ENCODE measurements at regions not wholly inside any gene's neighbourhood (a gene's known extent, or its start where the extent isn't known, plus 50 kb on each side); places are given as distances from the start of the nearest gene placed in this dataset.

DNA sequence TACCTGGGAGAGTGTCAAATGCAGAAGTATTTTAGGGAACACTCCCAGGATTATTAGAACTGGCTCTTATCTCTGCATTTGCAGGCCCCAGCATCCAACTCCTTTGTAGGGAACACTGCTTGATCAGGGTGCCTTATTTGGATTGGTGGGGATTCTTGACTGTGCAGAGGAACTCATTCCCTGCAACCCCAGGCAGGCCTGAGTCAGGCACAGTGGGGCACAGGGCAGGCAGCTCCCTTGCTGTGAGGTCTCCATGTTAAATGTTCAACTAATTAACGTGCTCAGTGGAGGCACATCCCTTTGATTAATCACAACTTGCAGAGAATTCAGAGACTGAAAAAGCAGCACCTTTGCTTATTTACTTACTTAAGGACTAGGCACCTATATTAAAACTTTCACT lies 102.3 kb upstream of the TENM4 start:
- DNase-seq, result no peak
- H3K4me1 Mint-ChIP-seq (ENCODE audit: low read depth), result no peaks in the 10 kb centered on the region
- no peak for ATAC-seq
- no peak overlapping the region for H3K27ac Mint-ChIP-seq
- no peaks in the 10 kb centered on the region for H3K36me3 Mint-ChIP-seq (ENCODE audit: low read depth)
- H3K4me3 Mint-ChIP-seq, result no peak overlapping the region
- no peaks in the 10 kb centered on the region for H3K27me3 Mint-ChIP-seq (ENCODE audit: low read depth)
- ChIA-PET POLR2A (no interaction called here), CTCF (no interaction called here)
- no peaks in the 10 kb centered on the region for H3K9me3 Mint-ChIP-seq (ENCODE audit: insufficient read depth)

- Mint-ChIP-seq H3K27ac (no peak overlapping the region), H3K27me3 (ENCODE audit: low read depth) (no peaks in the 10 kb centered on the region), H3K4me1 (ENCODE audit: low read depth) (no peaks in the 10 kb centered on the region), H3K9me3 (ENCODE audit: insufficient read depth) (peaks cover 2% of the 10 kb centered on the region), H3K36me3 (ENCODE audit: low read depth) (no peaks in the 10 kb centered on the region), H3K4me3 (no peak overlapping the region)
- no peak for DNase-seq
- POLR2A ChIA-PET, result no interaction called here
- no peak for ATAC-seq
- CTCF ChIA-PET, result no interaction called here
These were observed 100.6 kb upstream of the TENM4 start for GRCh38 chr11:79541466-79541865.

DNA sequence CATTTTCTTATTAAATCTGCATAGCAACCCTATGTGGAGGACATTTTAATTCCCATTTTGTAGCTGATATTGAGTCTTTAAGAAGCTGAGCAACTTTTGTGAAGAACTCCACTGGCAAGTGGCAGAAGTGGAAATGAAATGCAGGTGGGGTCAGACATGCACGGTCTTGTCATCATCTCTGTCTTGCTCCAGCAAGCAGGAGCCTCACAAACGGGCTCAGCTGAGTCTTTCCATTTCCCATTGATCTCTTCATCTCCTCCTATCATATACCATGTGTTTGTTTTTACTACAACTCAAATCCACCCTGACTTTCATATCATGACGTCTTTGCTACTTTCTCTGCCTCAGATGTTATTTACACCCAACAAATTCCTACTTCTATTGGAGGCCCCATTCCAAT lies 97.9 kb upstream of the TENM4 start:
- Mint-ChIP-seq H3K9me3 (ENCODE audit: insufficient read depth) (peaks cover 4% of the 10 kb centered on the region), H3K4me1 (ENCODE audit: low read depth) (no peaks in the 10 kb centered on the region), H3K27me3 (ENCODE audit: low read depth) (no peaks in the 10 kb centered on the region), H3K36me3 (ENCODE audit: low read depth) (no peaks in the 10 kb centered on the region), H3K4me3 (no peak overlapping the region), H3K27ac (no peak overlapping the region)
- CTCF ChIA-PET, result no interaction called here
- ATAC-seq, result no peak
- DNase-seq, result no peak
- POLR2A ChIA-PET, result no interaction called here

- ChIA-PET POLR2A (no interaction called here), CTCF (no interaction called here)
- Mint-ChIP-seq H3K9me3 (ENCODE audit: insufficient read depth) (peaks cover 4% of the 10 kb centered on the region), H3K4me3 (no peak overlapping the region), H3K27me3 (ENCODE audit: low read depth) (no peaks in the 10 kb centered on the region), H3K27ac (no peak overlapping the region), H3K36me3 (ENCODE audit: low read depth) (no peaks in the 10 kb centered on the region), H3K4me1 (ENCODE audit: low read depth) (no peaks in the 10 kb centered on the region)
- DNase-seq (no peak), ATAC-seq (no peak)
These were observed 95.5 kb upstream of the TENM4 start for GRCh38 chr11:79536155-79536917.

GRCh38 chr11:79535606-79536005 lies 94.8 kb upstream of the TENM4 start:
- Mint-ChIP-seq H3K9me3 (ENCODE audit: insufficient read depth) (peaks cover 4% of the 10 kb centered on the region), H3K27ac (no peak overlapping the region), H3K36me3 (ENCODE audit: low read depth) (no peaks in the 10 kb centered on the region), H3K27me3 (ENCODE audit: low read depth) (no peaks in the 10 kb centered on the region), H3K4me1 (ENCODE audit: low read depth) (no peaks in the 10 kb centered on the region), H3K4me3 (no peak overlapping the region)
- ChIA-PET POLR2A (no interaction called here), CTCF (no interaction called here)
- ATAC-seq (no peak), DNase-seq (no peak)

DNA sequence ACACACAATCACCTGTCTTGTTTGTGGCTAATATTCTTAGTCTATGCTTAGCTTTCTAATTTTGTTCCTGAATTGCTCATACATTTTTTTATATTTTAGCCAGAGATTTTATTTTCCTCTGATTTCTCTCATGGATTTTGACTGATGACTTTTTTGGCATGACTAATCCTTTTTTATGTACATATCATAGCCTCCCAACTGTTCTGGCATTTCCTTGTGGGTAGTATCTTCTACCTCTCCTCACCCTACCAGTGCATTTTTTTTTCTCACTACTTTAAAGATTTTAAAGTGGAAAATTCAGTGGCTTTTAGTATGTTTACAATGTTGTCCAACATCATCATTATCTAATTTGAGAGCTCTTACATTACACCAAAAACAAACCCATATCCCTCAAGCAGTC lies 84.4 kb upstream of the TENM4 start:
- no peak for DNase-seq
- ChIA-PET CTCF (no interaction called here), POLR2A (no interaction called here)
- H3K27me3 Mint-ChIP-seq (ENCODE audit: low read depth), result no peaks in the 10 kb centered on the region
- peaks cover 4% of the 10 kb centered on the region for H3K9me3 Mint-ChIP-seq (ENCODE audit: insufficient read depth)
- H3K27ac Mint-ChIP-seq, result no peak overlapping the region
- H3K4me3 Mint-ChIP-seq, result no peak overlapping the region
- ATAC-seq, result no peak
- H3K36me3 Mint-ChIP-seq (ENCODE audit: low read depth), result no peaks in the 10 kb centered on the region
- H3K4me1 Mint-ChIP-seq (ENCODE audit: low read depth), result no peaks in the 10 kb centered on the region

DNA sequence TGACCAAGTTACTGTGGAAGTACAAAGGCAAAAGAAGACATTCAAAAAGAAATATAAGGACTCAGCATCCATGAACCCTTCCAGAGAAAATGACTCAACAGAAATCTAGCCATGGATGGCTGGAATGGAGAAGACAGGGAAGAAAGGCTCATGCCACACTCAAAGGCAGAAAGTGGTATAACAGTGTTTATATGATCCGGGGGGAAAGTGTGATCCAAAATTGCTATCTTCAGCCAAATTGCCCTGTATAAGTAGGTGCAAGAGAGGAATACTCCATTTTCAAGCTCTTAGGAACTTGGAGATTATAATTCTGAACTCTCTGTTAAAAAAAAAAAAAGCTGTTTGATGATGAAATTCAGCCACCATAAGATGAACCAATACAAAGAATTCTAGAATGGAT lies 81.8 kb upstream of the TENM4 start:
- Mint-ChIP-seq H3K4me3 (no peak overlapping the region), H3K27ac (no peak overlapping the region), H3K9me3 (ENCODE audit: insufficient read depth) (peaks cover 4% of the 10 kb centered on the region), H3K4me1 (ENCODE audit: low read depth) (no peaks in the 10 kb centered on the region), H3K27me3 (ENCODE audit: low read depth) (no peaks in the 10 kb centered on the region), H3K36me3 (ENCODE audit: low read depth) (no peaks in the 10 kb centered on the region)
- ChIA-PET CTCF (no interaction called here), POLR2A (no interaction called here)
- no peak for DNase-seq
- no peak for ATAC-seq

DNA sequence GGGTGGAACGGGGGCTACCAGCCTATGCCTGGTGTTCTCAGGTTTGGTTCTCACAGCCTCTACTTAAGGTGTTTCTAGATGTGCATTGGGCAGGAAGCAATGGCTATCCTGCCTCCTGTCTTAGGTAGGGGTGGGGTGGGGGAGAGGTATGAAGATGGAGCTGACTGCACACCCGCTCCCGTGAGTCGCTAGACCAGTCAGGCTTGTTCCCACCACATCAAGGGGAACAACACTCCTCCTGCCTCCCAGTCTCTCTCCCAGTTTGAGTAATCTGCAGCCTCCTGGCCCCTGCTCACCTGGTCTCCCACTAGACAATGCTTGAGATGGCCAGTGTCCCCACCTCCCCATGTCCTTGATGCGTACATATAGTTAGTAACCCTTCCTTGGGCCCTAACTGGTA lies 79.3 kb upstream of the TENM4 start:
- ATAC-seq (no peak), DNase-seq (no peak)
- H3K9me3 Mint-ChIP-seq (ENCODE audit: insufficient read depth), result no peaks in the 10 kb centered on the region
- POLR2A ChIA-PET, result no interaction called here
- H3K27ac Mint-ChIP-seq, result no peak overlapping the region
- H3K4me3 Mint-ChIP-seq, result no peak overlapping the region
- H3K27me3 Mint-ChIP-seq (ENCODE audit: low read depth), result no peaks in the 10 kb centered on the region
- H3K4me1 Mint-ChIP-seq (ENCODE audit: low read depth), result no peaks in the 10 kb centered on the region
- H3K36me3 Mint-ChIP-seq (ENCODE audit: low read depth), result no peaks in the 10 kb centered on the region
- CTCF ChIA-PET, result no interaction called here

DNA sequence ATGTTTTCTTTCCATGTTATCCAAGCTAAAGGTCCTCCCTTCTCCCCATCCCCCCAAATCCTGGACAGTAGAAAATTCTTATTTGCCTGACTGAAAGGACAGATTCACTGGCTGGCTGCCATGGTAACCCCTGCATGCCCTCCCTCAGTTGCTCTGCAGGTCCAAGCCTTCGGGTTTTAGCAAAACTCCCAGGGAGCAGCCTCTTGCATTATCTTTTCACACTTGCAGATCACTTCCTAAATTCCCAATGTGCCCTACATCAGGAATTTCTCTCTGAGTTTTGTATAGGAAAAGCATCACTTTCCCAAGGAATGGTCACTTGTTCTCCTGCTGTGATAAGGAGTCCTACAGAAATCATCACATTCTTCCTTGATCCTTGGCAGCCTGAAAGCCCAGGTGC lies 75.0 kb upstream of the TENM4 start:
- ChIA-PET POLR2A (no interaction called here), CTCF (no interaction called here)
- no peak for ATAC-seq
- Mint-ChIP-seq H3K36me3 (ENCODE audit: low read depth) (no peaks in the 10 kb centered on the region), H3K27me3 (ENCODE audit: low read depth) (no peaks in the 10 kb centered on the region), H3K4me1 (ENCODE audit: low read depth) (no peaks in the 10 kb centered on the region), H3K4me3 (no peak overlapping the region), H3K27ac (no peak overlapping the region), H3K9me3 (ENCODE audit: insufficient read depth) (no peaks in the 10 kb centered on the region)
- no peak for DNase-seq

- DNase-seq, result no peak
- ChIA-PET POLR2A (interaction anchor here (0.6 kb wide), 1 partner anchor 1231 kb away, joined by 3 read pairs; no protein-coding TSS in a partner anchor), CTCF (no interaction called here)
- no peaks in the 10 kb centered on the region for H3K36me3 Mint-ChIP-seq (ENCODE audit: low read depth)
- H3K9me3 Mint-ChIP-seq (ENCODE audit: insufficient read depth), result no peaks in the 10 kb centered on the region
- no peaks in the 10 kb centered on the region for H3K27me3 Mint-ChIP-seq (ENCODE audit: low read depth)
- ATAC-seq, result no peak
- no peak overlapping the region for H3K27ac Mint-ChIP-seq
- no peaks in the 10 kb centered on the region for H3K4me1 Mint-ChIP-seq (ENCODE audit: low read depth)
- no peak overlapping the region for H3K4me3 Mint-ChIP-seq
These were observed 73.9 kb upstream of the TENM4 start for GRCh38 chr11:79514695-79515094.

- no peak overlapping the region for H3K4me3 Mint-ChIP-seq
- no peaks in the 10 kb centered on the region for H3K27me3 Mint-ChIP-seq (ENCODE audit: low read depth)
- H3K4me1 Mint-ChIP-seq (ENCODE audit: low read depth), result no peaks in the 10 kb centered on the region
- ATAC-seq, result no peak
- POLR2A ChIA-PET, result no interaction called here
- no peak overlapping the region for H3K27ac Mint-ChIP-seq
- no peaks in the 10 kb centered on the region for H3K9me3 Mint-ChIP-seq (ENCODE audit: insufficient read depth)
- DNase-seq, result no peak
- CTCF ChIA-PET, result no interaction called here
- H3K36me3 Mint-ChIP-seq (ENCODE audit: low read depth), result no peaks in the 10 kb centered on the region
These were observed 73.5 kb upstream of the TENM4 start for GRCh38 chr11:79514290-79514689.

GRCh38 chr11:79512706-79513469 lies 72.1 kb upstream of the TENM4 start:
- H3K27ac Mint-ChIP-seq, result no peak overlapping the region
- no peaks in the 10 kb centered on the region for H3K4me1 Mint-ChIP-seq (ENCODE audit: low read depth)
- POLR2A ChIA-PET, result no interaction called here
- H3K9me3 Mint-ChIP-seq (ENCODE audit: insufficient read depth), result no peaks in the 10 kb centered on the region
- no peak for ATAC-seq
- H3K4me3 Mint-ChIP-seq, result no peak overlapping the region
- CTCF ChIA-PET, result no interaction called here
- H3K36me3 Mint-ChIP-seq (ENCODE audit: low read depth), result no peaks in the 10 kb centered on the region
- no peak for DNase-seq
- H3K27me3 Mint-ChIP-seq (ENCODE audit: low read depth), result no peaks in the 10 kb centered on the region

DNA sequence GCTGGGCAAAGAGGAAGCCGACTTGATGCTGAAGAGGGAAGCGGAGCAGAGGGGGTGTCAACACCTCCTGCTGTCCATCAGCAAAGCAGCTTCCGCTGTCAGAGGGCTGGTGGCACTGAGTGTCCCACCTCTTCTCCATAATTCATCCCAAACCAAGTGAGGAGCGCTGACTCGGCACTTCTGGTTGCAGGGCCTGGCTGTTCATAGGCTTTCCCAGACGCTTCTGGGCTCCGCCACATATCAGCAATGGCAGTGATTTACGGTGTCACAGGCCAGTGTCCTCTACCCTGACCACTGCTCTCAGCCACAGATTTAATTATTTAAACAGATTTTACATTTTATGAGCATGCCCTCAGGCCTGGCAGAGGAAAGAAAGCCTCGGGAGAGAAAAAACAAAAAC lies 70.1 kb upstream of the TENM4 start:
- no peak for DNase-seq
- Mint-ChIP-seq H3K9me3 (ENCODE audit: insufficient read depth) (no peaks in the 10 kb centered on the region), H3K27me3 (ENCODE audit: low read depth) (no peaks in the 10 kb centered on the region), H3K36me3 (ENCODE audit: low read depth) (no peaks in the 10 kb centered on the region), H3K4me1 (ENCODE audit: low read depth) (no peaks in the 10 kb centered on the region), H3K27ac (no peak overlapping the region), H3K4me3 (no peak overlapping the region)
- ChIA-PET POLR2A (no interaction called here), CTCF (no interaction called here)
- no peak for ATAC-seq
